ENCODE measurements at regions not wholly inside any gene's neighbourhood (a gene's known extent, or its start where the extent isn't known, plus 50 kb on each side); places are given as distances from the start of the nearest gene placed in this dataset.

- ATAC-seq (ENCODE audit: low FRiP score): no peak
Observed at GRCh38 chr9:96116275-96117064, 185.5 kb downstream of the HSD17B3 start.

GRCh38 chr9:96115836-96116235 lies 186.1 kb downstream of the HSD17B3 start:
- ATAC-seq (ENCODE audit: low FRiP score) (no peak), DNase-seq (ENCODE audit: low spot score) (no peak)
- TF ChIP-seq CTCF (IDR thresholded peaks at IDR 0.05): no peak

More at GRCh38 chr9:96116275-96117064, 185.5 kb downstream of the HSD17B3 start:
- no peak for DNase-seq (ENCODE audit: low spot score)
- TF ChIP-seq CTCF (IDR thresholded peaks at IDR 0.05): no peak

GRCh38 chr9:96113032-96113431 lies 188.9 kb downstream of the HSD17B3 start:
- no peak for ATAC-seq (ENCODE audit: low FRiP score)
- no peak for DNase-seq (ENCODE audit: low spot score)
- TF ChIP-seq CTCF (IDR thresholded peaks at IDR 0.05): no peak

GRCh38 chr9:96109680-96110351 lies 192.2 kb downstream of the HSD17B3 start:
- no peak for ATAC-seq (ENCODE audit: low FRiP score)
- DNase-seq (ENCODE audit: low spot score): no peak

GRCh38 chr9:96108691-96109380 lies 193.1 kb downstream of the HSD17B3 start:
- no peak for DNase-seq (ENCODE audit: low spot score)

More at GRCh38 chr9:96109680-96110351, 192.2 kb downstream of the HSD17B3 start:
- TF ChIP-seq CTCF (IDR thresholded peaks at IDR 0.05): no peak

GRCh38 chr9:96107436-96107835 lies 194.5 kb downstream of the HSD17B3 start:
- ATAC-seq (ENCODE audit: low FRiP score) (no peak), DNase-seq (ENCODE audit: low spot score) (no peak)
- TF ChIP-seq CTCF (IDR thresholded peaks at IDR 0.05): no peak

More at GRCh38 chr9:96108691-96109380, 193.1 kb downstream of the HSD17B3 start:
- ATAC-seq (ENCODE audit: low FRiP score): no peak
- no peak for TF ChIP-seq CTCF (IDR thresholded peaks at IDR 0.05)

All from omental fat pad (tissue), 3 donors.